Neural progenitor cell (in vitro differentiated cells): ENCODE measurements at regions not wholly inside any gene's neighbourhood (a gene's known extent, or its start where the extent isn't known, plus 50 kb on each side); places are given as distances from the start of the nearest gene placed in this dataset.

Experiments
- EZH2 ChIP-seq: fragments of 200-600 bp; sonication (generic); IDR thresholded peaks from 2 replicates; pipeline ENCODE4 v1.6.1; 2017; ENCODE audit warnings: antibody characterized with exemption, mild to moderate bottlenecking, moderate library complexity
- EZH2phosphoT487 ChIP-seq: fragments of 200-600 bp; sonication (generic); IDR thresholded peaks from 2 replicates; pipeline ENCODE4 v1.6.1; 2017; ENCODE audit warnings: antibody characterized with exemption
- TF ChIP-seq, protein P1 (sequence below): fragments of 200-600 bp; sonication (generic); IDR thresholded peaks from 2 replicates; pipeline ENCODE4 v1.5.1; 2017; ENCODE audit warnings: antibody characterized with exemption, mild to moderate bottlenecking

DNA sequence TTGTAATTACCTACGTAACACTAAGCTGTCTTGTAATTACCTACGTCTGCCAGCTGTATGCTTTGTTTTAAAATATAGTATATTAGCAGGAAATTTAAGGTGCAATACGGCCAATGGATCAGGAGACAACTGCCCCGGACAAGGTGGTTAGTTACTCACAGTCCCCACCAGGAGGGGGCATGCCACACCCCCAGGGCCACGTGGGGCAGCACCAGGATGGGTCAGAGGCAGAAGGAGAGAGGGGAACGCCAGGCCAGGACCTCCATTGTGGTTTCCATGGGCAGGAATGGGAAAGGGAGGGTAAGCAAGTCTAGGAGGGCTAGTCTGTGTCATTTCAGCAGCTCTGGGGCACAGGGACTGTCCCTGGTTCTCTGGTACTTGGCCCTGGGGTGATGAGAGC, 140.1 kb downstream of the URI1 start:
- TF ChIP-seq, protein P1, sequence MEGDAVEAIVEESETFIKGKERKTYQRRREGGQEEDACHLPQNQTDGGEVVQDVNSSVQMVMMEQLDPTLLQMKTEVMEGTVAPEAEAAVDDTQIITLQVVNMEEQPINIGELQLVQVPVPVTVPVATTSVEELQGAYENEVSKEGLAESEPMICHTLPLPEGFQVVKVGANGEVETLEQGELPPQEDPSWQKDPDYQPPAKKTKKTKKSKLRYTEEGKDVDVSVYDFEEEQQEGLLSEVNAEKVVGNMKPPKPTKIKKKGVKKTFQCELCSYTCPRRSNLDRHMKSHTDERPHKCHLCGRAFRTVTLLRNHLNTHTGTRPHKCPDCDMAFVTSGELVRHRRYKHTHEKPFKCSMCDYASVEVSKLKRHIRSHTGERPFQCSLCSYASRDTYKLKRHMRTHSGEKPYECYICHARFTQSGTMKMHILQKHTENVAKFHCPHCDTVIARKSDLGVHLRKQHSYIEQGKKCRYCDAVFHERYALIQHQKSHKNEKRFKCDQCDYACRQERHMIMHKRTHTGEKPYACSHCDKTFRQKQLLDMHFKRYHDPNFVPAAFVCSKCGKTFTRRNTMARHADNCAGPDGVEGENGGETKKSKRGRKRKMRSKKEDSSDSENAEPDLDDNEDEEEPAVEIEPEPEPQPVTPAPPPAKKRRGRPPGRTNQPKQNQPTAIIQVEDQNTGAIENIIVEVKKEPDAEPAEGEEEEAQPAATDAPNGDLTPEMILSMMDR, result no peak
- TF ChIP-seq EZH2 (no peak), EZH2phosphoT487 (no peak)
